ENCODE measurements at regions not wholly inside any gene's neighbourhood (a gene's known extent, or its start where the extent isn't known, plus 50 kb on each side); places are given as distances from the start of the nearest gene placed in this dataset.

DNA sequence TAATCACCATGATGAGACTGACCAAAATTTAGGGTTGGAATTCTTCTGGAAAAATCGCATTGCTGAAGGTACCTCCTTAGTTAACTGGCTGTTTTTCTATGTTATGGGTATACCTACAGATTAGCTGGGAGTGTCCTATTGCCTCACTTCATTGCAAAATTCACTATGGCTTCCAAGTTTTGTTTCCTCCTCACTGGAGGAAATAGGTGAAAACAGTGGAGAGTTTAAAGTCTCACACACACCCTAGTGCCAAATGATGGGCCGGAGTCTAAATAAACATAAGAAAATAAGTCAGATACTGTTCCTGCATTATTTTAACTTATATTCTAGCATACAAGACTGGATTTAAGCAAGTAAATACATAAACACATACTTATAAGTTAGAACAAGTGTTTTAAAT is 98.2 kb downstream of the AHR start:
- H3K4me3 Mint-ChIP-seq (ENCODE audit: unreplicated experiment), result no peak overlapping the region
- H3K27ac Mint-ChIP-seq (ENCODE audit: unreplicated experiment), result no peak overlapping the region
- H3K4me1 Mint-ChIP-seq (ENCODE audit: low read depth, unreplicated experiment), result no peaks in the 10 kb centered on the region
- H3K36me3 Mint-ChIP-seq (ENCODE audit: unreplicated experiment), result peaks cover 12% of the 10 kb centered on the region
- TF ChIP-seq, protein P1, sequence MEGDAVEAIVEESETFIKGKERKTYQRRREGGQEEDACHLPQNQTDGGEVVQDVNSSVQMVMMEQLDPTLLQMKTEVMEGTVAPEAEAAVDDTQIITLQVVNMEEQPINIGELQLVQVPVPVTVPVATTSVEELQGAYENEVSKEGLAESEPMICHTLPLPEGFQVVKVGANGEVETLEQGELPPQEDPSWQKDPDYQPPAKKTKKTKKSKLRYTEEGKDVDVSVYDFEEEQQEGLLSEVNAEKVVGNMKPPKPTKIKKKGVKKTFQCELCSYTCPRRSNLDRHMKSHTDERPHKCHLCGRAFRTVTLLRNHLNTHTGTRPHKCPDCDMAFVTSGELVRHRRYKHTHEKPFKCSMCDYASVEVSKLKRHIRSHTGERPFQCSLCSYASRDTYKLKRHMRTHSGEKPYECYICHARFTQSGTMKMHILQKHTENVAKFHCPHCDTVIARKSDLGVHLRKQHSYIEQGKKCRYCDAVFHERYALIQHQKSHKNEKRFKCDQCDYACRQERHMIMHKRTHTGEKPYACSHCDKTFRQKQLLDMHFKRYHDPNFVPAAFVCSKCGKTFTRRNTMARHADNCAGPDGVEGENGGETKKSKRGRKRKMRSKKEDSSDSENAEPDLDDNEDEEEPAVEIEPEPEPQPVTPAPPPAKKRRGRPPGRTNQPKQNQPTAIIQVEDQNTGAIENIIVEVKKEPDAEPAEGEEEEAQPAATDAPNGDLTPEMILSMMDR (IDR thresholded peaks at IDR 0.05; ENCODE audit: partially characterized antibody, unreplicated experiment), result no peak
- no peaks in the 10 kb centered on the region for H3K27me3 Mint-ChIP-seq (ENCODE audit: unreplicated experiment)
- peaks cover 6% of the 10 kb centered on the region for H3K9me3 Mint-ChIP-seq (ENCODE audit: unreplicated experiment)
- no peak for DNase-seq

DNA sequence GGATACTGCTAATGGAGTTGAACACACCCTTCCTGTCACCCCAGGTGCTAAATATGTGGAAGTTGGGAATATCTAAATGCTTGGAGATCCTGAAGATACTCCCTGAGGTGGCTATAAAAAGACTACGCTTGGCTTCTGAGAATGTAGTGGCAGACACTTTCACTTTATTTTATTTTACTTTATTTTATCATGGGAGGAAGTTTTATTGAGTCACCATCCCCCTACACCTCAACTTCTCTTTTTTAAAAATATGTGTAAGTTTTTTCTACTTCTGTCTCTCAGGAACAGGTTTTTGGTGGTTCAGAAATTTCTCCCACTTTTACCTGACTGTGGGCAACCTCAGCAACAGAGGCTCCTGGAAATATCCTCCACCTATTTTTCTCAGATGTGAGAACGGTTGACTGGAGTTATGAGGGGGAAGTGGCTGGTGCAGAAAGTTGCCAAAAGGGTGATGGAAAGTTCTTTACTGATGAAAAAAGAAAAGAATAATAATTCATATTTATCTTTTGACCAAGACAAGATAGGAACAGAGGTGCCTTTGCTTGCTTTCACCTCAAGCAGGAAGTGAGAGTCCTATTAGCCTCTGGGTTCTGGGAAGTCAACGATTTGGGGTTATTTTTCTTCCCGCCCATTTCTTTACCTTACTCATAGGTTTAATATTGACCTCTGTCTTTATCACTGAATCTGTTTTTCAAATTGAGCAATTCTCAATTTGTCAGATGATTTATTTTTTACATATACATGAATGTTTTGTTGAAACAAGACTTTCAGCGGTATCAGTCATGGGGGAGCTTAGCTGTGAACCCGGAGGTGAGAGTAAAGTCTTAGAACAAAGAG is 103.6 kb downstream of the AHR start:
- TF ChIP-seq, protein P1 (IDR thresholded peaks at IDR 0.05; ENCODE audit: partially characterized antibody, unreplicated experiment), result no peak

GRCh38 chr7:17402628-17403278 is 104.3 kb downstream of the AHR start:
- no peak for DNase-seq
- no peaks in the 10 kb centered on the region for H3K27me3 Mint-ChIP-seq (ENCODE audit: unreplicated experiment)
- H3K4me1 Mint-ChIP-seq (ENCODE audit: low read depth, unreplicated experiment), result no peaks in the 10 kb centered on the region
- TF ChIP-seq, protein P1 (IDR thresholded peaks at IDR 0.05; ENCODE audit: partially characterized antibody, unreplicated experiment), result no peak
- no peak overlapping the region for H3K4me3 Mint-ChIP-seq (ENCODE audit: unreplicated experiment)
- H3K27ac Mint-ChIP-seq (ENCODE audit: unreplicated experiment), result no peak overlapping the region
- H3K9me3 Mint-ChIP-seq (ENCODE audit: unreplicated experiment), result no peaks in the 10 kb centered on the region
- no peaks in the 10 kb centered on the region for H3K36me3 Mint-ChIP-seq (ENCODE audit: unreplicated experiment)

More for the DNA sequence above, 103.6 kb downstream of the AHR start:
- Mint-ChIP-seq H3K36me3 (ENCODE audit: unreplicated experiment) (no peaks in the 10 kb centered on the region), H3K9me3 (ENCODE audit: unreplicated experiment) (no peaks in the 10 kb centered on the region), H3K27me3 (ENCODE audit: unreplicated experiment) (no peaks in the 10 kb centered on the region), H3K4me3 (ENCODE audit: unreplicated experiment) (no peak overlapping the region), H3K4me1 (ENCODE audit: low read depth, unreplicated experiment) (no peaks in the 10 kb centered on the region), H3K27ac (ENCODE audit: unreplicated experiment) (no peak overlapping the region)
- no peak for DNase-seq

DNA sequence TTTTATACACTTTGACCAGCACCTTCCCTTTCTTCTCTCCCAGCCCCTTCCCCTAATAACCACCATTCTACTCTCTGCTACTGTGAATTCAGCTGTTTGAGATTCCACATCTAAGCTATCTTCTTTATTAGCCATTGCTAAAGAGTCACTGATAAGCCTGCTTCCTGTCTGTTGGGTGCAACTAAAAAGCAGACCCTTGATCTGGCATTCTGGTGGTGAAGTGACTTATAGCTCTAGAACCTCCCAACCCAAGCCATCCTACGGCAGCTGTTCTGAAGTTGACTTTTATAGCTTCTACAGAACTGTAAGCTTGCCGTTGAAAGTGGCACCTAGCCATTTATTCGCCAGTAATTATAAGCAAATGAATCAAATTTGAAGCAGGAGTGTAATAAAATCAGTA is 105.6 kb downstream of the AHR start:
- no peak for DNase-seq
- Mint-ChIP-seq H3K27ac (ENCODE audit: unreplicated experiment) (no peak overlapping the region), H3K27me3 (ENCODE audit: unreplicated experiment) (no peaks in the 10 kb centered on the region), H3K36me3 (ENCODE audit: unreplicated experiment) (no peaks in the 10 kb centered on the region), H3K9me3 (ENCODE audit: unreplicated experiment) (no peaks in the 10 kb centered on the region), H3K4me1 (ENCODE audit: low read depth, unreplicated experiment) (no peaks in the 10 kb centered on the region), H3K4me3 (ENCODE audit: unreplicated experiment) (no peak overlapping the region)
- TF ChIP-seq, protein P1 (IDR thresholded peaks at IDR 0.05; ENCODE audit: partially characterized antibody, unreplicated experiment), result no peak

- no peak overlapping the region for H3K27ac Mint-ChIP-seq (ENCODE audit: unreplicated experiment)
- H3K36me3 Mint-ChIP-seq (ENCODE audit: unreplicated experiment), result no peaks in the 10 kb centered on the region
- DNase-seq, result no peak
- no peaks in the 10 kb centered on the region for H3K4me1 Mint-ChIP-seq (ENCODE audit: low read depth, unreplicated experiment)
- TF ChIP-seq, protein P1 (IDR thresholded peaks at IDR 0.05; ENCODE audit: partially characterized antibody, unreplicated experiment), result no peak
- no peaks in the 10 kb centered on the region for H3K27me3 Mint-ChIP-seq (ENCODE audit: unreplicated experiment)
- no peaks in the 10 kb centered on the region for H3K9me3 Mint-ChIP-seq (ENCODE audit: unreplicated experiment)
- no peak overlapping the region for H3K4me3 Mint-ChIP-seq (ENCODE audit: unreplicated experiment)
Observed at GRCh38 chr7:17405786-17406185, 107.3 kb downstream of the AHR start.

All from glutamatergic neuron (in vitro differentiated cells).